ENCODE measurements at regions not wholly inside any gene's neighbourhood (a gene's known extent, or its start where the extent isn't known, plus 50 kb on each side); places are given as distances from the start of the nearest gene placed in this dataset.
"Not testable (repeated sequence)": the region's sequence is repeated elsewhere in the genome, so short reads cannot be mapped to it uniquely, and the experiment has no call there.

DNA sequence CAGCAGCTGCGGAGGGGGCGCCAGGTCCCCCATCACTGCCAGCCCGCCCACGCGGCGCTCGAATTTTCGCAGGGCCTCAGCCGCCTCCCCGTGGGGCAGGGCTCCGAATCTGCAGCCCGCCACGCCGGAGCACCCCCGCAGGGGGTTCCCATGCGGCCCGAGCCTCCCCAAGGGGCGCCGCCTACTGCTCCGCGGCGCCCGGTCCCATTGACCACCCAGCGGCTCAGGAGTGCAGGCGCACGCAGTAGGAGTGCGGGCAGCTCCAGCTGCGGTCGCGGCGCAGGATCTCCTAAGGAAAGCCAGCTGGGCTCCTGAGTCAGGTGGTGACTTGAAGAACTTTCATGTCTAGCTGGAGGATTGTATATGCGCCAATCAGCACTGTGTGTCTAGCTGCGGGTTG is 155.3 kb upstream of the RREB1 start:
- BruUV-seq (replicated peaks), result no TSS peak
- Mint-ChIP-seq H3K9me3 (ENCODE audit: low read depth, unreplicated experiment) (no peaks in the 10 kb centered on the region), H3K27me3 (ENCODE audit: unreplicated experiment) (no peaks in the 10 kb centered on the region), H3K36me3 (ENCODE audit: insufficient read depth, unreplicated experiment) (no peaks in the 10 kb centered on the region), H3K4me1 (ENCODE audit: low read depth, unreplicated experiment) (peaks cover under 1% of the 10 kb centered on the region), H3K27ac (ENCODE audit: unreplicated experiment) (no peak overlapping the region), H3K4me3 (ENCODE audit: low read depth, unreplicated experiment) (no peak overlapping the region)
- intact Hi-C loops (cut with micrococcal nuclease; ENCODE audit: unreplicated experiment), result no loop called here
- DNase-seq, result no peak
- TF ChIP-seq, protein P1, sequence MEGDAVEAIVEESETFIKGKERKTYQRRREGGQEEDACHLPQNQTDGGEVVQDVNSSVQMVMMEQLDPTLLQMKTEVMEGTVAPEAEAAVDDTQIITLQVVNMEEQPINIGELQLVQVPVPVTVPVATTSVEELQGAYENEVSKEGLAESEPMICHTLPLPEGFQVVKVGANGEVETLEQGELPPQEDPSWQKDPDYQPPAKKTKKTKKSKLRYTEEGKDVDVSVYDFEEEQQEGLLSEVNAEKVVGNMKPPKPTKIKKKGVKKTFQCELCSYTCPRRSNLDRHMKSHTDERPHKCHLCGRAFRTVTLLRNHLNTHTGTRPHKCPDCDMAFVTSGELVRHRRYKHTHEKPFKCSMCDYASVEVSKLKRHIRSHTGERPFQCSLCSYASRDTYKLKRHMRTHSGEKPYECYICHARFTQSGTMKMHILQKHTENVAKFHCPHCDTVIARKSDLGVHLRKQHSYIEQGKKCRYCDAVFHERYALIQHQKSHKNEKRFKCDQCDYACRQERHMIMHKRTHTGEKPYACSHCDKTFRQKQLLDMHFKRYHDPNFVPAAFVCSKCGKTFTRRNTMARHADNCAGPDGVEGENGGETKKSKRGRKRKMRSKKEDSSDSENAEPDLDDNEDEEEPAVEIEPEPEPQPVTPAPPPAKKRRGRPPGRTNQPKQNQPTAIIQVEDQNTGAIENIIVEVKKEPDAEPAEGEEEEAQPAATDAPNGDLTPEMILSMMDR (IDR thresholded peaks at IDR 0.05; ENCODE audit: unreplicated experiment), result no peak
- CTCF ChIA-PET, result interaction anchor here (0.6 kb wide), 1 partner anchor 37 kb away, joined by 3 read pairs; no protein-coding TSS in a partner anchor

DNA sequence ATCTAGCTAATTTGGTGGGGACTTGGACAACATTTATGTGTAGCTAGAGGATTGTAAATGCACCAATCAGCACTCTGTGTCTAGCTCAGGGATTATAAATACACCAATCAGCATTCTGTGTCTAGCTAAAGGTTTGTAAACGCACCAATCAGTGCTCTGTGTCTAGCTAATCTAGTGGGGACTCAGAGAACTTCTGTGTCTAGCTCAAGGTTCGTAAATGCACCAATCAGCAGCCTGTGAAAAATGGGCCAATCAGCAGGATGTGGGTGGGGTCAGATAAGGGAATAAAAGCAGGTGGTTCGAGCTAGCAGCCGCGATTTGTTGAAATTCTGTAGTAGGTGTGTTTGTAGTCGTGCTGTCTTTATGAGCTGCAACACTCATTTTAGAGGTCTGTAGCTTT is 154.8 kb upstream of the RREB1 start:
- H3K4me1 Mint-ChIP-seq (ENCODE audit: low read depth, unreplicated experiment); H3K4me3 Mint-ChIP-seq (ENCODE audit: low read depth, unreplicated experiment); DNase-seq; H3K27me3 Mint-ChIP-seq (ENCODE audit: unreplicated experiment); intact Hi-C loops (cut with micrococcal nuclease; ENCODE audit: unreplicated experiment); H3K27ac Mint-ChIP-seq (ENCODE audit: unreplicated experiment); H3K36me3 Mint-ChIP-seq (ENCODE audit: insufficient read depth, unreplicated experiment); BruUV-seq (replicated peaks); H3K9me3 Mint-ChIP-seq (ENCODE audit: low read depth, unreplicated experiment): not testable (repeated sequence)
- CTCF ChIA-PET, result interaction anchor here (0.6 kb wide), 1 partner anchor 37 kb away, joined by 3 read pairs; no protein-coding TSS in a partner anchor

DNA sequence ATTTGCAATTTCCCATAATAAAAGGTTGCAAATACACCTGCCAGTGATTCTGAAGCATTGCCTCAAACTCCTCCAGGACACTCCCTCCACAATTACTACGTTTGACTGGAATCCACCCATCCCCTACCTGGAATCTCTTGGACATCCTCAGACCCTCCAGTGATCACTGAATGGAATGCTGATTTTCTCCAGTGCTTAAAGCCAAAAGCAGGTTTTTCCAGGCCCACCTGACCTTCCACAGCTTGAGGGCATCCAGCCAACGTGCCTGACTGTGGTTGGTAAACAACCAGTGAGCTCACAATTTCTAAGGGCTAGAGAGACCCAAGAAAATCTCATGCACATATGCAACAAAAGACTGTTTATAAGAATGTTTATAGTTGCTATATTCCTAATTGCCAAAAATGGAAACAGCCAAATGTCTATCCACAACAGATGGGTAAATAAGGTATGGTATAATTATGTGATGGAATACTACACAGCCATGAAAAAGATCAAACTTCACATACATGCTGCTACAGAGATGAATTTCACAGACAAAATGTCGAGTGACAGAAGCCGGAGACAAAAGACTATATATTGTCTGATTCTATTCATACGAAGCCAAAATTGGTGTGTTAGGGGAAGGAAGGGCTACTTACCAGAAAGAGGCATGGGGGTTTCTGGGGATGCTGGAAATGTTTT is 147.1 kb upstream of the RREB1 start:
- H3K4me3 Mint-ChIP-seq (ENCODE audit: low read depth, unreplicated experiment), result no peak overlapping the region
- H3K4me1 Mint-ChIP-seq (ENCODE audit: low read depth, unreplicated experiment), result no peaks in the 10 kb centered on the region
- H3K36me3 Mint-ChIP-seq (ENCODE audit: insufficient read depth, unreplicated experiment), result no peaks in the 10 kb centered on the region
- no peak for DNase-seq
- BruUV-seq (replicated peaks), result no TSS peak
- intact Hi-C loops (cut with micrococcal nuclease; ENCODE audit: unreplicated experiment), result loop anchor here (10.0 kb wide), 1 partner anchor 136 kb away; no protein-coding TSS in a partner anchor
- TF ChIP-seq, protein P1 (IDR thresholded peaks at IDR 0.05; ENCODE audit: unreplicated experiment), result no peak
- CTCF ChIA-PET, result no interaction called here
- no peaks in the 10 kb centered on the region for H3K27me3 Mint-ChIP-seq (ENCODE audit: unreplicated experiment)
- H3K27ac Mint-ChIP-seq (ENCODE audit: unreplicated experiment), result no peak overlapping the region
- H3K9me3 Mint-ChIP-seq (ENCODE audit: low read depth, unreplicated experiment), result no peaks in the 10 kb centered on the region

DNA sequence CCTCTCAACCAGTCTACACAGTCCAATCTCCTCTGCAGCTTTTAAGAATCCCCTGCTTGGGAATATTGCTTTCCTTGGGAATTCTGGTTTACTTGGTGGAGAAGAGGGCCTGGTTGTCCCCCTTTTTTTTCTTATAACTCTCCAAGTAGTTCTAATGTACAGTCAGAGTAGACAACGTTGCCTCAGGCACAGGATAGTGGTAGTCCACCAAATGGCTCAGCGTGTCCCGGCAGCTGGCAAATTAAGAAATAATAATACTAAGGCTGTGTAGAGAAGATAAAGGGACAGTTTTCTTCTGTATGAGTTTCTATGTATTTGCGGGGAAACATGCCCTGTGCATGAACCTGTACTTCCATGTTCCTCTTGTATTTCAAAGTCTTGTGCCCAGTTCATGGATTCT is 145.7 kb upstream of the RREB1 start:
- Mint-ChIP-seq H3K4me1 (ENCODE audit: low read depth, unreplicated experiment) (peaks cover 9% of the 10 kb centered on the region), H3K27me3 (ENCODE audit: unreplicated experiment) (no peaks in the 10 kb centered on the region), H3K4me3 (ENCODE audit: low read depth, unreplicated experiment) (no peak overlapping the region), H3K36me3 (ENCODE audit: insufficient read depth, unreplicated experiment) (no peaks in the 10 kb centered on the region), H3K9me3 (ENCODE audit: low read depth, unreplicated experiment) (no peaks in the 10 kb centered on the region), H3K27ac (ENCODE audit: unreplicated experiment) (no peak overlapping the region)
- intact Hi-C loops (cut with micrococcal nuclease; ENCODE audit: unreplicated experiment), result loop anchor here (10.0 kb wide), 1 partner anchor 137 kb away; no protein-coding TSS in a partner anchor
- DNase-seq, result no peak
- TF ChIP-seq, protein P1 (IDR thresholded peaks at IDR 0.05; ENCODE audit: unreplicated experiment), result no peak
- CTCF ChIA-PET, result no interaction called here
- no TSS peak for BruUV-seq (replicated peaks)

DNA sequence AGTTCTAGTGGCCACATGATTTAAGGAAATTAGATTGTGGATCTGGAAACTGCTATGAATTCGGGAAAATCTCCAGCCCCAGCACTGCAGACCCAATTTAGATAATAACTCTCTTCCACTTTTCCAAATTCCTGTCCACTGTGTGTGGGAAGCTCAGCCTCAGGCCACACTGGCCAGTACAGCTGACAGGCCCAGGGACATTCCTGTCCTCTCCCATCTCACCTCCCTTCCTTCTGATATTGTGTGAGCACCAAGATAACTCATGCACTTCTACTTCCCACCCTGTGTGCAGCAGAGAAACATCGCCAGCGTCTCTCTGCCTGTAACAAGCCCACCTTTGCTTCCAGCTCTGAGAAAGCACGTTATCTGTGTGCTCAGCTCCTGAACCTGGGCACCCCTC is 145.1 kb upstream of the RREB1 start:
- no peak for DNase-seq
- intact Hi-C loops (cut with micrococcal nuclease; ENCODE audit: unreplicated experiment), result loop anchor here (10.0 kb wide), 1 partner anchor 138 kb away; no protein-coding TSS in a partner anchor
- Mint-ChIP-seq H3K27me3 (ENCODE audit: unreplicated experiment) (no peaks in the 10 kb centered on the region), H3K4me3 (ENCODE audit: low read depth, unreplicated experiment) (no peak overlapping the region), H3K27ac (ENCODE audit: unreplicated experiment) (no peak overlapping the region), H3K4me1 (ENCODE audit: low read depth, unreplicated experiment) (peaks cover 12% of the 10 kb centered on the region), H3K36me3 (ENCODE audit: insufficient read depth, unreplicated experiment) (no peaks in the 10 kb centered on the region), H3K9me3 (ENCODE audit: low read depth, unreplicated experiment) (no peaks in the 10 kb centered on the region)
- no TSS peak for BruUV-seq (replicated peaks)
- CTCF ChIA-PET, result no interaction called here
- TF ChIP-seq, protein P1 (IDR thresholded peaks at IDR 0.05; ENCODE audit: unreplicated experiment), result no peak

DNA sequence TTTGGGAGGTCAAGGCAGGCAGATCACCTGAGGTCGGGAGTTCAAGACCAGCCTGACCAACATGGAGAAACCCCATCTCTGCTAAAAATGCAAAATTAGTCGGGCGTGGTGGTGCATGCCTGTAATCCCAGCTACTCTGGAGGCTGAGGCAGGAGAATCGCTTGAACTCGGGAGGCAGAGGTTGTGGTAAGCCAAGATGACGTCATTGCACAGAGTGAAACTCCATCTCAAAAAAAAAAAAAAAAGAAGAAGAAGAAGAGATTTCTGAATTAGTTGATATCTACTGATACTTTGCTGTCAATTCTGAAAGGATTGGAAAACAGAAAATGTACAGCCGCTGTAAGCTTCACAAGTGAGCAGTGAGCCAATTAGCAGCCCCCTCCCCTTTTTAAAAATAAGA is 144.4 kb upstream of the RREB1 start:
- H3K36me3 Mint-ChIP-seq (ENCODE audit: insufficient read depth, unreplicated experiment); H3K27me3 Mint-ChIP-seq (ENCODE audit: unreplicated experiment); CTCF ChIA-PET; DNase-seq; H3K27ac Mint-ChIP-seq (ENCODE audit: unreplicated experiment); H3K4me3 Mint-ChIP-seq (ENCODE audit: low read depth, unreplicated experiment); BruUV-seq (replicated peaks); H3K9me3 Mint-ChIP-seq (ENCODE audit: low read depth, unreplicated experiment): not testable (repeated sequence)
- H3K4me1 Mint-ChIP-seq (ENCODE audit: low read depth, unreplicated experiment), result peaks cover 12% of the 10 kb centered on the region
- intact Hi-C loops (cut with micrococcal nuclease; ENCODE audit: unreplicated experiment), result loop anchor here (10.0 kb wide), 1 partner anchor 139 kb away; no protein-coding TSS in a partner anchor

All from Calu3 (cell line).